ENCODE measurements at regions not wholly inside any gene's neighbourhood (a gene's known extent, or its start where the extent isn't known, plus 50 kb on each side); places are given as distances from the start of the nearest gene placed in this dataset.

GRCh38 chr10:6718550-6718949 lies 138.5 kb upstream of the PRKCQ start:
- TF ChIP-seq CTCF (IDR thresholded peaks at IDR 0.05) (no peak), POLR2A (IDR thresholded peaks at IDR 0.05) (no peak)
